Caki2 (cell line): ENCODE measurements at regions not wholly inside any gene's neighbourhood (a gene's known extent, or its start where the extent isn't known, plus 50 kb on each side); places are given as distances from the start of the nearest gene placed in this dataset.

ENCODE experiments used
- DNase-seq: peaks from one replicate; pipeline ENCODE4 v3.0.0-alpha.2; 2015; ENCODE audit warnings: low read depth
- in situ Hi-C: cut with HindIII; loops from 2 replicates; pipeline ENCODE4 v1.10.0; 2016; ENCODE audit warnings: low sequenced_read_pairs, low pct_unique_long_range_greater_than_20kb, mixed read lengths

- in situ Hi-C loops = no loop called here
- no peak for DNase-seq
These were observed 253.2 kb upstream of the GRIP1 start for GRCh38 chr12:66932126-66932525.

DNA sequence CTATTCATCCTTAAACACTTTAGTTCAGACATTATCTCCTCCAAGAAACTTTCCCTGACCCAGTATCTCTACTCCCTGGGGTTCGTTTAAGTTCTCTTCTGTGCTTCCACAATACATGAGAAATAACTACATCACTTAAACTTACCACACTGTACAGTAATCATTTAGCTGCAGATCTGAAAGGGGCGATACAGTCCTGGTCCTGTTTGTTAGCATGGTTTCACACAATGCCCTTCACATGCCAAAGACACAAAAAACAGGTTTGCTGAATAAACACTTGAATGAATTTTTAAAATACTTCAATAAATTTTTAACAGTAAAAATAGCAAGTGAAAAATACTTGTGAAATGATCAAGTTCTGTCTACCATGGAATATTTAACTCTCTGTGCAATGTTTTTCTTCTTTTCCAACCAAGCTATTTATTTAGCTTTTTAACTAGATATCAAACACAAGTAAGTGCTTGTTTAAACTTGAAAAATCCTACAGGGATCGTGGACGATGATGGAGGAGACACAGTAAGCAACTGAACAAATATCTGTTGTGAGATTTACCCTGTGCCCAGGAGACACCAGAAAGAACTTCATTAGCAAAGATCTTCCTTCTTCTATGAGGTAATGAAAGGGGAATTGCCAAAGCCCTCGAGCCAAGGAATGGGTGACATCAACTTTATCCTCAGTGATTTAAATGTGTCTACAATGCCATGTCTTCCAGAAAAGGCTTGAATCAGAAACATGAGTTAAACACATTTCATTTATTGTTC lies 255.6 kb upstream of the GRIP1 start:
- in situ Hi-C loops = no loop called here
- no peak for DNase-seq

GRCh38 chr12:66941150-66941549 lies 262.3 kb upstream of the GRIP1 start:
- DNase-seq = no peak
- in situ Hi-C loops = no loop called here

DNA sequence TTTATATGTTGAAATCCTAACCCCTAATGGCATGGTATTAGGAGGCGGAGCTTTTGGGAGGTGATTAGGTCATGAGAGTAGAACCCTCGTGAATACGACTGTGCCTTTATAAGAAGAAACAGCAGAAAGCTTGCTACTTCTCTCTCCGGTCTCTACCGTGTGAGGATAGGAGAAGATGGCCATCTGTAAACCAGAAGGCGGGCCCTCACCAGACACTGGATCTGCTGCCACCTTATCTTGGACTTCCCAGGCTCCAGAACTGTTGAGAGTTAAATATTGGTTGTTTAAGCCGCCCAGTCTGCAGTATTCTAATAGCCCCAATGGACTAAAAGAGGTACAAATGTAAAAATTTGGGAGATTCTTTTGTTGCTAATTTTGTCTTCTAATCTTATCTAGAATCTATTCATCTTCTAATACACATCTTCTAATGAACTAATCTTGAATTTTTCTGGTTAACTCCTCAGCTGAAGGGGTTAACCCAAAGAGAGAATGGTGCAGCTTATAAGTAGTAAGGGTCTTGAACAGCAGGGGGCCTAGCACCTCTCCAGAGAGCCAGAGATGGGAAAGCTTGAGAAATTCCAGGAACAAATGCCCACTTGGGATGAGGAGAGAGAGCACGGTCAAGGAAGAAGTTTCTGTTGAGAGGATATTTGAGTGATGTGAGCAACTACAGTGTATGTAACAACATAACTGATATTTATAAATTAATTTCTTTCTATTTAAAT lies 264.0 kb upstream of the GRIP1 start:
- in situ Hi-C loops = no loop called here
- DNase-seq = no peak

DNA sequence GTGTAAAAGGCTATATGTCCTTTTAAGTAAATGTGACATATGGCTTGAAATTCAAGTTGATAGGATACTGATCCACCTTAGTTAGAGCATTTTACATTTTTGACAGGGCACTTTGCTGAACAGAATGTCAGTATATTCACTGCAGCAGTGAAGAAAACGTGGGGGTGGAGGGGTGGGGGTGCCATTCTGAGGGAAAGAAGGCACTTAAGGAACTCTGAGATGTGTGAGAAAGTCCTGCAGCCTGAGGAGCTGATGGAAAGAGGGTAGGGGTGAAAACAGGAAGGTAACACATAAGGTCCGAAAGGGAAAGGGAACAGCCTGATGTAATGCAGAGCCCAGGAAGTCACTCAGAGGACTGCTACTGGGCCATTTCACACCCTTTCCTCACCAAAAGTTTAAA lies 265.5 kb upstream of the GRIP1 start:
- no peak for DNase-seq
- in situ Hi-C loops = no loop called here

DNA sequence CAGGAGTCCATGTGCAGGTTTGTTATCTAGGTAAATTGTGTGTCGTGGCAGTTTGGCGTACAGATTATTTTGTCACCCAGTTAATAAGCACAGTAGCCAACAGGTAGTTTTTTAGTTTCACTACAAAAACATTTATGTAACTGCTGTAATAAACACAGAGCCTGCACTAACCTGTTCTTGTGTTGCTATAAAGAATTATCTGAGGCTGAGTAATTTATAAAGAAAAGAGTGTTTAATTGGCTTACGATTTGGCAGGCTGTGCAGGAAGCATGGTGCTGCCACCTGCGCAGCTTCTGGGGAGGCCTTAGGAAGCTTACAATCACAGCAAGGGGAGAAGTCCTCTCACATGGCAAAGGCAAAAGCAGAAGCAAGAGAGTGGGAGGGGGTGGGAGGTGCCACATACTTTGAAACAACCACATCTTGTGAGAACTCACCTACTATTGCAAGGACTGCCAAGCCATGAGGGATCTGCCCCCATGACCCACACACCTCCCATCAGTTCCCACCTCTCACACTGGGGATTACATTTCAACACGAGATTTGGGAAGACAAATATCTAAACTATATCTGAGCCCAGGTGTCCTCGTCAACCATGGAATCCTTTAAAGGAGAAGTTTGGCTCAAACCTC lies 266.4 kb upstream of the GRIP1 start:
- in situ Hi-C loops = no loop called here
- DNase-seq = no peak

DNA sequence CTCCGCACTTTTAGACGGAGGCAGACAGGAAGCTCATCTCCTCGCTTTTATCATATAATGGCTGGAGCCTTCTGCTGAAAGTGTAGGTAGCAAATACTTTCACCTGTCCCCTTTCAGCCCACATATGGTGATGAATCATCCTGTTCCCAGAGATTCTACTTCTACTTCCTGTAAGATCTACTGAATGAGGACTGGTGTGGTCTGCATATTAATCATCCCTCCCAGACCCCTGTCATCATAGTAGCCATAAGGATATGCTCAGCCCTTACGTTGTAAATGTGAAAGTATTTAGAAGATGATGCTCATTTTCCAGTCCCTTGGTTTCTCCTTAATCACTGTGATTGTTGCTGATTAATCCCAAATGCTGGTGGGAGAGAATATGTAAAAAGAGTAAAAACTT lies 268.2 kb upstream of the GRIP1 start:
- DNase-seq = no peak
- in situ Hi-C loops = no loop called here

DNA sequence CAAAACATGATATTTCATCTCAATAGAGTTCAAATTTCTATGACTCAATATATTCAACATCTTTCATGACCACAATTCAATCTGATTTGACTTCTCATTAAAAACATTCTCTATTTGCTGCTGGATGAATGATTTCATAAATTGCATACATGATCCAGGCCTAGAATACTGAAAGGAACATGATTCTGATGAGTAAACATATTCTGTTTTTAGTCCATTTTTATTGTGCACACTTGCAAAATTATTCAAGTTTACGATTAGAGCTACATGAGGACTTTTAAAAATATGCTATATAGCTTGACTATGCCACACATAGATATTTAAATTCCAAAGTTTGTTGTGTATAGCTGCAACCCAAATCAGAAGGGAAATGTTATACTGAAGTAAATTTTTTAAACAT lies 273.8 kb upstream of the GRIP1 start:
- in situ Hi-C loops = no loop called here
- no peak for DNase-seq

DNA sequence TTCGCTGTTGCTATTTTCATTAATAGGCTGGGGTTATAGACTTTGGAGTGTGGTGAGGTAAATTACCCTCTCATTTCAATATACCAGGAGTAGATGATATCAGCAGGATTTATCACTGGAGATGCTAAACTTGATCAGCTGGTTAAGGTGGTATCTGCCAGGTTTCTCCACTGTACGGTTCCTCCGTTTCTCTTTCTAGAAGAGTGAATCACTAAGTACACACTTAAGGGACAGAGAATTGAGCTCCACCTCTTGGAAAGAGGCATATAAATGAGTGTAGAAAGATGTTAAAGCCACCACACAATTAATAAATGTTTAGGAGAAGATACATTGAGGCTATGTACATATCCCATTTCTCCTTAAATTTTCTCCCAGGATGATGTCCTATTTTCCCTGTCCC lies 277.4 kb upstream of the GRIP1 start:
- DNase-seq = no peak
- in situ Hi-C loops = no loop called here

- no peak for DNase-seq
- in situ Hi-C loops = no loop called here
These were observed 280.4 kb upstream of the GRIP1 start for GRCh38 chr12:66959276-66959675.

DNA sequence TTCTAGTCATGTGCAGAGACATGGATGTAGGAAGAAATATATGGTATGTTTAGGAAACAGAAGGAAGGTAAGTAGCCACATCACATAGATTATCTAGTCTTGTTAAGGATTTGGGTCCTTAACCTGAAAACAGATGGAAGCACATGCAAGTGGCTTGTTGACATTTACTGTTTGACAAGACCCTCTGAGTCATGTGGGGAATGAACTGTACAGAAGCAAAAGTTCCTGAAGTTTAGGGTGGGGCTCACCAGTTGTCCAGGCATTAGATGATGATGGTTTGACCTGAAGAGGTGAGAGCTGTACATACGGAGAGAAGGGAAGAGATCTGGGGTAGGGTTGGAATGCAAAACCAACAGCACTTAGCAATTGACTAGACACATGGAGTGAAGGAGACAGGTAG lies 281.1 kb upstream of the GRIP1 start:
- in situ Hi-C loops = no loop called here
- DNase-seq = no peak

DNA sequence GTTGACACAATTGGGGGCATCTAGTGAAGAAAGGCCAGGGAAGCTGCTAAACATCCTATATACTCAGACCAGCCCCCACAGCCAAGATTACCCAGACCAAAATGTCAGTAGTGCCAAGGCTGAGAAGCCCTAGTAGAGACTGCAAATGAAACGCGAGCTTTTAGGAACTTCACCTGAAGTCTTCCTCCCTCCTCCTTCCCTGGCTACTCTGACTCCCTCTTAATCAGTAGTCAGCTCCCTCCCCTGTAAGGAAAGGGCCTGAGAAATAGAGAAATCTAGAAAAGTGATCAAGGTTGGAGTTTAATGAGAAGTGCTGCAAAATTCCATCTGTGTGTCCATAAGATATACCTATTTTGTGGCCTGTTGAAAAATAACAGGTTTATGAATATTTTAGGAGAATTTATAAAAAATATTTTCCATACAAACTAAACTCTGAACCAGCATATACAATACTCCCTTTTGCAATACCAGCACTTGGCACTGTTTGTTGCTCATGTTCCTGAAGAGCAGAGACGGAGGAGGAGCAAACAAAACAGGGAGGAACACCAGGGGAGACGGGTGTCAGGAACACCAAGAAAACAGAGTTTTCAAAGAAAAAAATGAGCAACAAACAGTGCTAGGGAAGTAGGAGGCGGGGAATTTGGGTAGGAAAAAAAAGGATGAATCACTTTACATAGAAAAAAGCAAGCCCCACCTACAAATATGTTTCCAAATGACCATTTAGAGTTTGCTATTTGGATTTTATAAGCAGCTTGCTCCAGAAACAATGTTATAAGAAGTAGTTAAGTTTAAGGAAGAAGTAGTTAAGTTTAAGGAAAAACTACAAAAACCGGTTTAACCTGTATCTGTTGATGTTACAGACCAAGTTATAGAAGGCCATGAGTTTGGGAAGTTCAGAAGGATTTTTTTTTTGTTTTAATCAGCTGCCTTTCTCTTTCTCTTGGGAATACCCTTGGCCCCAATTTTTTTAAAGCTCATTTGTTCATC lies 282.1 kb upstream of the GRIP1 start:
- in situ Hi-C loops = no loop called here
- no peak for DNase-seq

DNA sequence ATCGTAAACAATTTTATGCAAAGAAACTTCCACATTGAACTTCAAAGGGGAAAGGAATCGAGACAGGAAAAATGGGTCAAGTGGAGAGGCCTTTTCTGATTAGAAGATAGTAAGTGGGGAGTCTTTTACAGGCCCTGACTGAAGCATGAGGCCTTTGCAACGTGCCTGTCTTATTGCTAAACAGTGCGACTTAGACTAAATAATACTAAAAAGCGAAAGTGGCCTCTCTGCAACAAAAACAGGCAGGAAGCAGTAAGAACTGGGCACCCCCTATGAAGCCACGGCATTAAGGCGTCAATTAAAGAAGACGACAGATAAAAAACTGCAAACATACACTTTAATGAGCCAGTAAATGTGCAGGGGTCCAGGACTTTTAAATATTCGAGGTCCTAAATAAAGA lies 283.4 kb upstream of the GRIP1 start:
- no peak for DNase-seq
- in situ Hi-C loops = no loop called here

DNA sequence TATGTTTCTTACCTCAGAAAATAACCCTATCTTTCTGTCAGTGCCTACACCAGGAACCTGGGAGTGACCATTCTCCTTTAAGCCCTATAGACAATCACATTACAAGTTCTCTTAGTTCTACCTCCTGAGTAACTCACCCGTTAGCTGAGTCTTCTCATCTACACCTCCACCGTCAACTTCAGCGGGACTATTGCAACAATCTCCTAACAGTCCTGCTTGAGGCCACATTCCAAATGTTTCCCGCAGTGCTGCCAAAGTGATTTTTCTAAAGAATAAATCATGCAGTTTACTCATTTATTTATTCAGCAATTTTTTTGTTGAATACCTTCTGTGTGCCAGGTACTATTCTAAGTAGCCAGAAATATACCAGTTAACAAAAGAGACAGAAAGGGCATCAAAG lies 285.0 kb upstream of the GRIP1 start:
- DNase-seq = no peak
- in situ Hi-C loops = no loop called here

- no peak for DNase-seq
These were observed 285.8 kb upstream of the GRIP1 start for GRCh38 chr12:66964629-66965028.

DNA sequence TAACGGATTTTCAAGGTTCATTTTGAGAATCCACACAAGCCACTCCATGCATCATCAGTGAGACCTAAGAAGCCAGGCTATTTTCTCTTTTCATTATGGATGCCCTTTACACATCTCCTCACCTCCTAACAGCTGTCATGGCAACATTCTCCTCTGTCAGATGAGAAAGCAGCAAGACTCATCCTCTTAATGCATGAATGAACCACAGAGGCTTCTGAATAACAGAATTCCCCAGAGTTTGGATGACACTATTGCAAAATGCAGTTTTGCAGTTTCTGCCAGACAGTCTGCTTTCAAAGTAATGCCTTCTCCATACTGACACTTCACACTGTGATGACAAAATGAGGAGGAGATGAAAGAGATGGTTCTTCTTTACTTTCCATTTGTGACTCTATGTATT lies 286.7 kb upstream of the GRIP1 start:
- DNase-seq = no peak
- in situ Hi-C loops = no loop called here

More at GRCh38 chr12:66964629-66965028, 285.8 kb upstream of the GRIP1 start:
- in situ Hi-C loops = no loop called here

- in situ Hi-C loops = no loop called here
- DNase-seq = no peak
These were observed 292.9 kb upstream of the GRIP1 start for GRCh38 chr12:66971816-66972215.

GRCh38 chr12:66976526-66976925 lies 292.6 kb upstream of the CAND1 start:
- in situ Hi-C loops = no loop called here
- no peak for DNase-seq
